Spleen (tissue), 7 donors: ENCODE measurements at regions not wholly inside any gene's neighbourhood (a gene's known extent, or its start where the extent isn't known, plus 50 kb on each side); places are given as distances from the start of the nearest gene placed in this dataset.

Source experiments
- CTCF ChIP-seq, 11 experiments: fragments of 200-600 bp in 7 of 11; fragments of 450-650 bp in 4 of 11; sonication (generic) in 4 of 11; IDR thresholded peaks in 8 of 11; conservative IDR thresholded peaks in 3 of 11; 1 replicate in 7 of 11; 2 replicates in 4 of 11; pipeline versions ENCODE4 v1.4.0 to v1.8.0; 2016 to 2021; ENCODE audit warnings: antibody characterized with exemption in 11 of 11, inconsistent platforms in 4 of 11, mild to moderate bottlenecking in 1 of 11
- POLR2A ChIP-seq, 3 donors: fragments of 450-650 bp; IDR thresholded peaks; one replicate each; pipeline ENCODE4 v1.5.1; 2017; ENCODE audit warnings: antibody characterized with exemption in 3 of 3, mild to moderate bottlenecking in 1 of 3
- POLR2AphosphoS5 ChIP-seq, 3 donors: sonication (generic); formaldehyde crosslinking; IDR thresholded peaks; one replicate each; pipeline ENCODE4 v1.5.1; 2017; ENCODE audit warnings: antibody characterized with exemption in 3 of 3
- donor health status: DM: no; HTN: no; CAD: no; lungs with moderate emphysema.
- donor health status: DM: no; HTN: no; CAD: no.
- donor health status: DM: no; HTN: no; CAD: no.

- TF ChIP-seq CTCF (IDR thresholded peaks at IDR 0.05 in 8 of 11, conservative IDR thresholded peaks at IDR 0.05 in 3 of 11) = no peak
- no peak for TF ChIP-seq POLR2A (IDR thresholded peaks at IDR 0.05)
- no peak for TF ChIP-seq POLR2AphosphoS5 (IDR thresholded peaks at IDR 0.05)
These were observed 693.6 kb upstream of the AUTS2 start for GRCh38 chr7:68904630-68905029.
